Activated naive CD4-positive, alpha-beta T cell treated with anti-CD3 and anti-CD28 coated beads, Interleukin-2, amount 10 ng/mL, durations not matched to agents 7 days and 5 days (primary cell): ENCODE measurements at regions not wholly inside any gene's neighbourhood (a gene's known extent, or its start where the extent isn't known, plus 50 kb on each side); places are given as distances from the start of the nearest gene placed in this dataset.

Experiments
- CTCF ChIA-PET: fragments of 350-600 bp; sonication (Branson Sonifier 250); formaldehyde crosslinking; loops from one replicate; lab custom pipeline; 2021; ENCODE audit warnings: antibody characterized with exemption; lab: Charles Lee
- DNase-seq: peaks from one replicate; pipeline ENCODE4 v3.0.0-alpha.2; 2020
- H3K27ac Mint-ChIP-seq: one replicate; pipeline ENCODE4 v1.8.0; 2021; ENCODE audit warnings: mild to moderate bottlenecking, moderate library complexity, mixed read lengths
- H3K27me3 Mint-ChIP-seq: one replicate; pipeline ENCODE4 v1.8.0; 2021; ENCODE audit warnings: mild to moderate bottlenecking, mixed read lengths
- H3K36me3 Mint-ChIP-seq: one replicate; pipeline ENCODE4 v1.8.0; 2021; ENCODE audit warnings: mixed read lengths
- H3K4me1 Mint-ChIP-seq: one replicate; pipeline ENCODE4 v1.8.0; 2021; ENCODE audit warnings: mixed read lengths
- H3K4me3 Mint-ChIP-seq: one replicate; pipeline ENCODE4 v1.8.0; 2021; ENCODE audit warnings: mild to moderate bottlenecking, moderate library complexity, mixed read lengths
- H3K9me3 Mint-ChIP-seq: one replicate; pipeline ENCODE4 v1.8.0; 2021; ENCODE audit warnings: mixed read lengths

- no peak overlapping the region for H3K4me3 Mint-ChIP-seq
- peaks cover 51% of the 10 kb centered on the region for H3K27me3 Mint-ChIP-seq
- DNase-seq = no peak
- CTCF ChIA-PET = no interaction called here
- H3K27ac Mint-ChIP-seq = no peak overlapping the region
- no peaks in the 10 kb centered on the region for H3K9me3 Mint-ChIP-seq
- no peaks in the 10 kb centered on the region for H3K4me1 Mint-ChIP-seq
- no peaks in the 10 kb centered on the region for H3K36me3 Mint-ChIP-seq
Measured at GRCh38 chr1:10897321-10897980, 101.0 kb upstream of the CASZ1 start.

- CTCF ChIA-PET = interaction anchor here (1.3 kb wide), 1 partner anchor 12 kb away, joined by 3 read pairs; no protein-coding TSS in a partner anchor
- Mint-ChIP-seq H3K4me3 (no peak overlapping the region), H3K36me3 (no peaks in the 10 kb centered on the region), H3K9me3 (no peaks in the 10 kb centered on the region), H3K27me3 (peaks cover 45% of the 10 kb centered on the region), H3K27ac (no peak overlapping the region), H3K4me1 (no peaks in the 10 kb centered on the region)
- no peak for DNase-seq
Measured at GRCh38 chr1:10897981-10898728, 101.7 kb upstream of the CASZ1 start.

- no peaks in the 10 kb centered on the region for H3K9me3 Mint-ChIP-seq
- no peaks in the 10 kb centered on the region for H3K36me3 Mint-ChIP-seq
- DNase-seq = no peak
- no peak overlapping the region for H3K4me3 Mint-ChIP-seq
- peaks cover 3% of the 10 kb centered on the region for H3K4me1 Mint-ChIP-seq
- H3K27ac Mint-ChIP-seq = no peak overlapping the region
- peaks cover 42% of the 10 kb centered on the region for H3K27me3 Mint-ChIP-seq
- CTCF ChIA-PET = interaction anchor here (0.7 to 1.3 kb wide), 2 partner anchors 11 to 13 kb away, joined by 3 to 5 read pairs; no protein-coding TSS in a partner anchor
Measured at GRCh38 chr1:10898921-10899320, 102.5 kb upstream of the CASZ1 start.

- CTCF ChIA-PET = interaction anchor here (0.7 to 1.3 kb wide), 2 partner anchors 10 to 13 kb away, joined by 3 to 5 read pairs; no protein-coding TSS in a partner anchor
- peaks cover 44% of the 10 kb centered on the region for H3K27me3 Mint-ChIP-seq
Measured at GRCh38 chr1:10899490-10900250, 103.2 kb upstream of the CASZ1 start.

GRCh38 chr1:10900251-10900651 lies 103.8 kb upstream of the CASZ1 start:
- H3K4me1 Mint-ChIP-seq = peaks cover 15% of the 10 kb centered on the region

More at GRCh38 chr1:10899490-10900250, 103.2 kb upstream of the CASZ1 start:
- no peaks in the 10 kb centered on the region for H3K36me3 Mint-ChIP-seq
- no peaks in the 10 kb centered on the region for H3K9me3 Mint-ChIP-seq
- no peak overlapping the region for H3K27ac Mint-ChIP-seq
- H3K4me1 Mint-ChIP-seq = peaks cover 10% of the 10 kb centered on the region
- no peak overlapping the region for H3K4me3 Mint-ChIP-seq
- no peak for DNase-seq

GRCh38 chr1:10900691-10901090 lies 104.2 kb upstream of the CASZ1 start:
- Mint-ChIP-seq H3K4me3 (no peak overlapping the region), H3K27me3 (peaks cover 40% of the 10 kb centered on the region), H3K9me3 (no peaks in the 10 kb centered on the region), H3K27ac (no peak overlapping the region), H3K4me1 (peaks cover 18% of the 10 kb centered on the region), H3K36me3 (no peaks in the 10 kb centered on the region)
- no peak for DNase-seq
- CTCF ChIA-PET = no interaction called here

More at GRCh38 chr1:10900251-10900651, 103.8 kb upstream of the CASZ1 start:
- Mint-ChIP-seq H3K27ac (no peak overlapping the region), H3K4me3 (no peak overlapping the region), H3K9me3 (no peaks in the 10 kb centered on the region), H3K27me3 (peaks cover 44% of the 10 kb centered on the region), H3K36me3 (no peaks in the 10 kb centered on the region)
- no peak for DNase-seq
- CTCF ChIA-PET = no interaction called here

GRCh38 chr1:10901091-10901890 lies 104.8 kb upstream of the CASZ1 start:
- H3K9me3 Mint-ChIP-seq = no peaks in the 10 kb centered on the region
- H3K4me1 Mint-ChIP-seq = peaks cover 18% of the 10 kb centered on the region
- DNase-seq = no peak
- H3K27me3 Mint-ChIP-seq = peaks cover 42% of the 10 kb centered on the region
- H3K4me3 Mint-ChIP-seq = no peak overlapping the region
- H3K27ac Mint-ChIP-seq = no peak overlapping the region
- H3K36me3 Mint-ChIP-seq = no peaks in the 10 kb centered on the region
- CTCF ChIA-PET = no interaction called here

GRCh38 chr1:10901891-10902805 lies 105.7 kb upstream of the CASZ1 start:
- Mint-ChIP-seq H3K4me3 (no peak overlapping the region), H3K36me3 (no peaks in the 10 kb centered on the region), H3K4me1 (peaks cover 18% of the 10 kb centered on the region), H3K27me3 (peaks cover 50% of the 10 kb centered on the region), H3K9me3 (no peaks in the 10 kb centered on the region), H3K27ac (no peak overlapping the region)
- DNase-seq = no peak
- CTCF ChIA-PET = no interaction called here

GRCh38 chr1:10903421-10903820 lies 107.0 kb upstream of the CASZ1 start:
- Mint-ChIP-seq H3K27me3 (peaks cover 50% of the 10 kb centered on the region), H3K36me3 (no peaks in the 10 kb centered on the region), H3K4me1 (peaks cover 18% of the 10 kb centered on the region), H3K4me3 (no peak overlapping the region), H3K9me3 (no peaks in the 10 kb centered on the region), H3K27ac (no peak overlapping the region)
- DNase-seq = no peak
- CTCF ChIA-PET = interaction anchor here (0.6 kb wide), 1 partner anchor 18 kb away, joined by 3 read pairs; no protein-coding TSS in a partner anchor

GRCh38 chr1:10903821-10904220 lies 107.4 kb upstream of the CASZ1 start:
- no peaks in the 10 kb centered on the region for H3K9me3 Mint-ChIP-seq
- H3K36me3 Mint-ChIP-seq = no peaks in the 10 kb centered on the region
- no peak overlapping the region for H3K4me3 Mint-ChIP-seq
- CTCF ChIA-PET = interaction anchor here (0.6 to 0.8 kb wide), 2 partner anchors 18 to 19 kb away, joined by 3 read pairs; no protein-coding TSS in a partner anchor
- peaks cover 18% of the 10 kb centered on the region for H3K4me1 Mint-ChIP-seq
- no peak overlapping the region for H3K27ac Mint-ChIP-seq
- H3K27me3 Mint-ChIP-seq = peaks cover 54% of the 10 kb centered on the region
- peak; percentile 32 for DNase-seq

GRCh38 chr1:10904396-10905358 lies 107.8 kb upstream of the TARDBP start:
- CTCF ChIA-PET = interaction anchor here (0.8 kb wide), 1 partner anchor 20 kb away, joined by 3 read pairs; no protein-coding TSS in a partner anchor
- H3K4me1 Mint-ChIP-seq = peaks cover 18% of the 10 kb centered on the region
- no peak overlapping the region for H3K27ac Mint-ChIP-seq

More at GRCh38 chr1:10904396-10905358, 107.8 kb upstream of the TARDBP start:
- Mint-ChIP-seq H3K36me3 (no peaks in the 10 kb centered on the region), H3K9me3 (no peaks in the 10 kb centered on the region), H3K4me3 (no peak overlapping the region), H3K27me3 (peaks cover 57% of the 10 kb centered on the region)
- peak; percentile 55 for DNase-seq
